CD4-positive, CD25-positive, alpha-beta regulatory T cell (primary cell): ENCODE measurements at regions not wholly inside any gene's neighbourhood (a gene's known extent, or its start where the extent isn't known, plus 50 kb on each side); places are given as distances from the start of the nearest gene placed in this dataset.

Experiments
- ATAC-seq, 2 donors: fragments of 150-1000 bp; cut with Tn5 transposase; one replicate each; pipeline ENCODE4 v1.10.0; 2021; ENCODE audit warnings: low read depth in 2 of 2, moderate number of reproducible peaks in 2 of 2, moderate library complexity in 1 of 2
- DNase-seq, 3 donors: peaks; one replicate each; pipeline versions ENCODE4 v3.0.0 to v3.0.0-alpha.2; 2012 to 2022; ENCODE audit warnings: mixed read lengths in 1 of 3
- H3K27ac ChIP-seq: one replicate; pipeline ENCODE4 v1.7.0; 2013; ENCODE audit warnings: mild to moderate bottlenecking, low read length; ENCODE audit not compliant: insufficient read depth, poor library complexity, severe bottlenecking
- H3K27me3 ChIP-seq: one replicate; pipeline ENCODE4 v1.7.0; 2013; ENCODE audit warnings: low read length; ENCODE audit not compliant: control insufficient read depth, insufficient read depth
- H3K36me3 ChIP-seq: one replicate; pipeline ENCODE4 v1.7.0; 2013; ENCODE audit warnings: mild to moderate bottlenecking, low read length, moderate library complexity; ENCODE audit not compliant: control insufficient read depth, insufficient read depth
- H3K4me1 ChIP-seq: 2 replicates; pipeline ENCODE4 v1.7.0; 2013; ENCODE audit warnings: mild to moderate bottlenecking, low read length; ENCODE audit not compliant: insufficient read depth, control insufficient read depth, poor library complexity, severe bottlenecking
- H3K4me3 ChIP-seq: one replicate; pipeline ENCODE4 v1.7.0; 2013; ENCODE audit warnings: low read depth, mild to moderate bottlenecking, low read length, moderate library complexity
- H3K9me3 ChIP-seq, 2 experiments: 1 replicate in 1 of 2; 2 replicates in 1 of 2; pipeline ENCODE4 v1.7.0; 2013; ENCODE audit warnings: low read length in 2 of 2, mild to moderate bottlenecking in 1 of 2, moderate library complexity in 1 of 2; ENCODE audit not compliant: control insufficient read depth in 2 of 2
- H3K27ac Mint-ChIP-seq, 3 donors: one replicate each; pipeline ENCODE4 v1.8.0; 2020 to 2022; ENCODE audit warnings: mild to moderate bottlenecking in 3 of 3, mixed read lengths in 3 of 3, moderate library complexity in 2 of 3
- H3K27me3 Mint-ChIP-seq: one replicate; pipeline ENCODE4 v1.8.0; 2022; ENCODE audit warnings: mild to moderate bottlenecking, mixed read lengths
- H3K36me3 Mint-ChIP-seq: one replicate; pipeline ENCODE4 v1.8.0; 2020; ENCODE audit warnings: mixed read lengths
- H3K4me1 Mint-ChIP-seq, 4 donors: one replicate each; pipeline ENCODE4 v1.8.0; 2020 to 2022; ENCODE audit warnings: mixed read lengths in 4 of 4, mild to moderate bottlenecking in 1 of 4
- H3K4me3 Mint-ChIP-seq, 4 donors: one replicate each; pipeline ENCODE4 v1.8.0; 2020 to 2022; ENCODE audit warnings: mild to moderate bottlenecking in 4 of 4, mixed read lengths in 4 of 4, moderate library complexity in 3 of 4
- H3K9me3 Mint-ChIP-seq, 7 donors: one replicate each; pipeline ENCODE4 v1.8.0; 2020 to 2022; ENCODE audit warnings: mixed read lengths in 7 of 7, mild to moderate bottlenecking in 3 of 7, moderate library complexity in 2 of 7

DNA sequence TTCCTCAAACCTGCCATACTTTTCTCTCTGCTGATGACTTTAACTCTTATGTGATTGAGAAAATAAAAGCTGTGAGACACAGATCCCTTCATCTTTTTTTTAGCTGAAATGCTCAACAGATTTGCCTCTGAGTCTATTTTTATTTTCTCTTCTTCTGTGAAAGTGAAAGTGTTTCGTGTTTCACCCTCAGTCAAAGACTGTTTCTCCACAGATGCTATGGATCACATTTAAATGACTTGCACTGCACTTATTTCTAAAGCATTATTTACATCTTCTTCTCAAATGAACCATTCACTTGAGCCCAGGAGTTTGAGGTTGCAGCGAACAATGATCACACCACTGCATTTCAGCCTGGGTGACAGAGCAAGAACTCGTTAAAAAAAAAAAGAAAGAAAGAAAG is 890.1 kb upstream of the PCDH20 start:
- peaks cover 1 to 12% (median 5%) of the 10 kb centered on the region in 7 donors for H3K9me3 Mint-ChIP-seq

GRCh38 chr13:62302341-62302740 is 886.7 kb upstream of the PCDH20 start:
- Mint-ChIP-seq H3K9me3 (peaks cover 0 to 9% (median 5%) of the 10 kb centered on the region in 7 donors), H3K4me1 (no peaks in the 10 kb centered on the region), H3K36me3 (no peaks in the 10 kb centered on the region), H3K27ac (no peak overlapping the region), H3K4me3 (no peak overlapping the region), H3K27me3 (no peaks in the 10 kb centered on the region)
- no peak for DNase-seq
- no peaks in the 10 kb centered on the region for H3K36me3 ChIP-seq
- H3K27me3 ChIP-seq = no peaks in the 10 kb centered on the region
- H3K4me3 ChIP-seq = no peak overlapping the region
- H3K4me1 ChIP-seq = no peaks in the 10 kb centered on the region
- H3K27ac ChIP-seq = no peak overlapping the region
- no peaks in the 10 kb centered on the region for H3K9me3 ChIP-seq
- no peak for ATAC-seq

More for the DNA sequence above, 890.1 kb upstream of the PCDH20 start:
- Histone ChIP-seq H3K9me3 (peaks cover 0 to 2% of the 10 kb centered on the region in 2 experiments), H3K4me3 (no peak overlapping the region), H3K4me1 (no peaks in the 10 kb centered on the region), H3K36me3 (no peaks in the 10 kb centered on the region), H3K27ac (no peak overlapping the region), H3K27me3 (no peaks in the 10 kb centered on the region)
- Mint-ChIP-seq H3K36me3 (no peaks in the 10 kb centered on the region), H3K4me1 (no peaks in the 10 kb centered on the region), H3K27ac (no peak overlapping the region), H3K27me3 (no peaks in the 10 kb centered on the region), H3K4me3 (no peak overlapping the region)
- ATAC-seq = no peak
- DNase-seq = no peak

DNA sequence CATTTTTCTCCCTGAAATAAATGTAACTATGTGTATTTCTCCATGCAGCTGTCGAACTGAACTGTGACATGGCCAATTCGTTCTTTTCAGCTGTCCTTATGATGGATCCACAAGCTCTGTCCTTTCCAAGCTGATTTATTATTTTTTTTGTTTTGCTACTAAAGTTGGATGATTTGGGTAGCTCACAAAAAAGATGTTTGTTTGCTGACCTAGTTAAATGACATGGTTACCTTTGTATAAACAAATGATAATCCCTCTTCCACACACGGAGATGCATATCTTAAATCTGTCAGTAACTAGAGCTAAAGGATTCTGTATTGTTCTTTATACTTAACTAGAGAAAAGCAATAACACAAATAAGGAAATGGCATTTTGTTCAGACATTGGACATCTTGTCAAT is 884.3 kb upstream of the PCDH20 start:
- no peaks in the 10 kb centered on the region for H3K9me3 ChIP-seq
- Mint-ChIP-seq H3K27ac (no peak overlapping the region), H3K4me3 (no peak overlapping the region), H3K36me3 (no peaks in the 10 kb centered on the region), H3K9me3 (peaks cover 0 to 6% (median 0%) of the 10 kb centered on the region in 7 donors), H3K4me1 (no peaks in the 10 kb centered on the region), H3K27me3 (no peaks in the 10 kb centered on the region)
- H3K27ac ChIP-seq = no peak overlapping the region
- H3K36me3 ChIP-seq = no peaks in the 10 kb centered on the region
- H3K27me3 ChIP-seq = no peaks in the 10 kb centered on the region
- DNase-seq = no peak
- no peak overlapping the region for H3K4me3 ChIP-seq
- ATAC-seq = no peak
- no peaks in the 10 kb centered on the region for H3K4me1 ChIP-seq

- H3K27me3 ChIP-seq = no peaks in the 10 kb centered on the region
- ATAC-seq = no peak
- no peak for DNase-seq
- no peak overlapping the region for H3K4me3 ChIP-seq
- Mint-ChIP-seq H3K4me3 (no peak overlapping the region), H3K36me3 (no peaks in the 10 kb centered on the region), H3K9me3 (peaks cover 0 to 4% (median 0%) of the 10 kb centered on the region in 7 donors), H3K27ac (no peak overlapping the region), H3K4me1 (no peaks in the 10 kb centered on the region), H3K27me3 (no peaks in the 10 kb centered on the region)
- no peak overlapping the region for H3K27ac ChIP-seq
- no peaks in the 10 kb centered on the region for H3K4me1 ChIP-seq
- no peaks in the 10 kb centered on the region for H3K36me3 ChIP-seq
- H3K9me3 ChIP-seq = no peaks in the 10 kb centered on the region
These were observed 881.2 kb upstream of the PCDH20 start for GRCh38 chr13:62296812-62297211.

GRCh38 chr13:62294244-62294643 is 878.6 kb upstream of the PCDH20 start:
- H3K9me3 Mint-ChIP-seq = peaks cover 0 to 8% (median 3%) of the 10 kb centered on the region in 7 donors
- no peak for ATAC-seq
- Histone ChIP-seq H3K27ac (no peak overlapping the region), H3K4me1 (no peaks in the 10 kb centered on the region), H3K36me3 (no peaks in the 10 kb centered on the region), H3K9me3 (no peaks in the 10 kb centered on the region), H3K4me3 (no peak overlapping the region), H3K27me3 (no peaks in the 10 kb centered on the region)
- H3K4me3 Mint-ChIP-seq = no peak overlapping the region
- DNase-seq = no peak
- H3K4me1 Mint-ChIP-seq = no peaks in the 10 kb centered on the region
- H3K27me3 Mint-ChIP-seq = no peaks in the 10 kb centered on the region
- no peak overlapping the region for H3K27ac Mint-ChIP-seq
- no peaks in the 10 kb centered on the region for H3K36me3 Mint-ChIP-seq

- H3K9me3 Mint-ChIP-seq = peaks cover 2 to 8% (median 3%) of the 10 kb centered on the region in 7 donors
- H3K36me3 ChIP-seq = no peaks in the 10 kb centered on the region
- H3K27me3 Mint-ChIP-seq = no peaks in the 10 kb centered on the region
- H3K9me3 ChIP-seq = peaks cover 0 to under 1% of the 10 kb centered on the region in 2 experiments
- H3K27ac Mint-ChIP-seq = no peak overlapping the region
- no peak for DNase-seq
- no peaks in the 10 kb centered on the region for H3K27me3 ChIP-seq
- ATAC-seq = no peak
- no peaks in the 10 kb centered on the region for H3K36me3 Mint-ChIP-seq
- no peaks in the 10 kb centered on the region for H3K4me1 Mint-ChIP-seq
- no peaks in the 10 kb centered on the region for H3K4me1 ChIP-seq
- H3K4me3 ChIP-seq = no peak overlapping the region
- no peak overlapping the region for H3K4me3 Mint-ChIP-seq
- H3K27ac ChIP-seq = no peak overlapping the region
These were observed 877.2 kb upstream of the PCDH20 start for GRCh38 chr13:62292714-62293480.

- Mint-ChIP-seq H3K4me1 (no peaks in the 10 kb centered on the region), H3K36me3 (no peaks in the 10 kb centered on the region), H3K27ac (no peak overlapping the region), H3K9me3 (peaks cover 2 to 10% (median 7%) of the 10 kb centered on the region in 7 donors), H3K27me3 (no peaks in the 10 kb centered on the region), H3K4me3 (no peak overlapping the region)
- DNase-seq (no peak), ATAC-seq (no peak)
- H3K36me3 ChIP-seq = no peaks in the 10 kb centered on the region
- H3K4me3 ChIP-seq = no peak overlapping the region
- no peak overlapping the region for H3K27ac ChIP-seq
- no peaks in the 10 kb centered on the region for H3K4me1 ChIP-seq
- peaks cover 0 to 4% of the 10 kb centered on the region in 2 experiments for H3K9me3 ChIP-seq
- no peaks in the 10 kb centered on the region for H3K27me3 ChIP-seq
These were observed 874.9 kb upstream of the PCDH20 start for GRCh38 chr13:62290542-62290941.

DNA sequence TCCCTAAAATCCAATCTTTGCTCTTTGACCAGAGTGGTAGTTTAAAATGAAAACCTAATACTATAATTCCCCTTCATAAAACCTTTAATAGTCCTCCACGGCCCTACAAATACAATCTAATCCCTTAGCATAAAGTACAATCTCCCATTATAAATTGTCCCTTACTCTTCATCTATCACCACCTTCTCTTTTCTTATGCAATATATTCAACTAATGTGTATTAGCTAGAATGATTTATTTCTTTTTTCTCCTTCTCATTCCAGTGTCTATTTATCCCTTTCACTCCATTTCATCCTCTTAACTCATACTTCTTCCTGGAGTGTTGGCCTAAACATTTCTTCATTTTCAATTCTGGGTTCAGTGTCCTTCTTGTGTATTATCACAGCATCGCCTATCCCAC is 872.1 kb upstream of the PCDH20 start:
- Mint-ChIP-seq H3K36me3 (no peaks in the 10 kb centered on the region), H3K27ac (no peak overlapping the region), H3K27me3 (no peaks in the 10 kb centered on the region), H3K9me3 (peaks cover 4 to 10% (median 8%) of the 10 kb centered on the region in 7 donors), H3K4me1 (no peaks in the 10 kb centered on the region), H3K4me3 (no peak overlapping the region)
- no peak for ATAC-seq
- DNase-seq = no peak
- Histone ChIP-seq H3K36me3 (no peaks in the 10 kb centered on the region), H3K27ac (no peak overlapping the region), H3K4me1 (no peaks in the 10 kb centered on the region), H3K4me3 (no peak overlapping the region), H3K27me3 (no peaks in the 10 kb centered on the region), H3K9me3 (peaks cover 3 to 4% of the 10 kb centered on the region in 2 experiments)
